Esophagus squamous epithelium (tissue), 4 donors: ENCODE measurements at regions not wholly inside any gene's neighbourhood (a gene's known extent, or its start where the extent isn't known, plus 50 kb on each side); places are given as distances from the start of the nearest gene placed in this dataset.

Experiments used
- POLR2A ChIP-seq, 4 donors: fragments of 450-650 bp; IDR thresholded peaks; one replicate each; pipeline ENCODE4 v1.6.1; 2017; ENCODE audit warnings: antibody characterized with exemption in 4 of 4, mild to moderate bottlenecking in 4 of 4, moderate library complexity in 3 of 4
- TF ChIP-seq, protein P1 (sequence below), 6 experiments: fragments of 450-650 bp in 4 of 6; fragments of 200-600 bp in 2 of 6; sonication (generic) in 2 of 6; IDR thresholded peaks; one replicate each; pipeline ENCODE4 v1.5.1; 2016 to 2019; ENCODE audit warnings: antibody characterized with exemption in 6 of 6, mild to moderate bottlenecking in 4 of 6, moderate library complexity in 4 of 6

DNA sequence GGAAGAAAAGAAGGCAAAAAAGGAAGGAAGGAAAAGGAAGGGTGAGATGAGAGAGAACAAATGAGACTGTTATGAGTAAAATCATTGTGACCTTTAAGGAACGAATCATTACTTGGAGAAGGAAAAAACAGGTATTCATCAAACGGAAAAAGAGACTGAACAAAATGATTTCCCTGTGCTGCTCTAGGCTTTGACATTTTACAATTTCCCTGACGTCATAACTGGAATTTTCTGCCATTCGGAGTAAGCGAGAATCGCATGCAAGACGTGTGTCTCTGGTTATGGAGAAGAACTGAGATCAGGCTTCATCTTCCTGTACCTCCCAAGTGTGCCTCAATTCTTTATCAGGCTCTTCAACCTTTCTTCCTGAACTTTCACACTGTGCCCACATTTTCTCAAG is 534.7 kb upstream of the KLHL29 start:
- TF ChIP-seq, protein P1, sequence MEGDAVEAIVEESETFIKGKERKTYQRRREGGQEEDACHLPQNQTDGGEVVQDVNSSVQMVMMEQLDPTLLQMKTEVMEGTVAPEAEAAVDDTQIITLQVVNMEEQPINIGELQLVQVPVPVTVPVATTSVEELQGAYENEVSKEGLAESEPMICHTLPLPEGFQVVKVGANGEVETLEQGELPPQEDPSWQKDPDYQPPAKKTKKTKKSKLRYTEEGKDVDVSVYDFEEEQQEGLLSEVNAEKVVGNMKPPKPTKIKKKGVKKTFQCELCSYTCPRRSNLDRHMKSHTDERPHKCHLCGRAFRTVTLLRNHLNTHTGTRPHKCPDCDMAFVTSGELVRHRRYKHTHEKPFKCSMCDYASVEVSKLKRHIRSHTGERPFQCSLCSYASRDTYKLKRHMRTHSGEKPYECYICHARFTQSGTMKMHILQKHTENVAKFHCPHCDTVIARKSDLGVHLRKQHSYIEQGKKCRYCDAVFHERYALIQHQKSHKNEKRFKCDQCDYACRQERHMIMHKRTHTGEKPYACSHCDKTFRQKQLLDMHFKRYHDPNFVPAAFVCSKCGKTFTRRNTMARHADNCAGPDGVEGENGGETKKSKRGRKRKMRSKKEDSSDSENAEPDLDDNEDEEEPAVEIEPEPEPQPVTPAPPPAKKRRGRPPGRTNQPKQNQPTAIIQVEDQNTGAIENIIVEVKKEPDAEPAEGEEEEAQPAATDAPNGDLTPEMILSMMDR (IDR thresholded peaks at IDR 0.05) = no peak
- no peak for TF ChIP-seq POLR2A (IDR thresholded peaks at IDR 0.05)
